Uterus (tissue), 2 donors: ENCODE measurements at regions not wholly inside any gene's neighbourhood (a gene's known extent, or its start where the extent isn't known, plus 50 kb on each side); places are given as distances from the start of the nearest gene placed in this dataset.

ENCODE experiments used
- POLR2A ChIP-seq, 2 donors: fragments of 450-650 bp; IDR thresholded peaks; one replicate each; pipeline ENCODE4 v1.6.1; 2016; ENCODE audit warnings: antibody characterized with exemption in 2 of 2, mild to moderate bottlenecking in 1 of 2, moderate library complexity in 1 of 2
- TF ChIP-seq, protein P1 (sequence below), 4 experiments: fragments of 200-600 bp in 2 of 4; fragments of 450-650 bp in 2 of 4; sonication (generic) in 2 of 4; IDR thresholded peaks; one replicate each; pipeline ENCODE4 v1.5.1; 2016 to 2019; ENCODE audit warnings: antibody characterized with exemption in 4 of 4, mild to moderate bottlenecking in 2 of 4, moderate library complexity in 1 of 4

DNA sequence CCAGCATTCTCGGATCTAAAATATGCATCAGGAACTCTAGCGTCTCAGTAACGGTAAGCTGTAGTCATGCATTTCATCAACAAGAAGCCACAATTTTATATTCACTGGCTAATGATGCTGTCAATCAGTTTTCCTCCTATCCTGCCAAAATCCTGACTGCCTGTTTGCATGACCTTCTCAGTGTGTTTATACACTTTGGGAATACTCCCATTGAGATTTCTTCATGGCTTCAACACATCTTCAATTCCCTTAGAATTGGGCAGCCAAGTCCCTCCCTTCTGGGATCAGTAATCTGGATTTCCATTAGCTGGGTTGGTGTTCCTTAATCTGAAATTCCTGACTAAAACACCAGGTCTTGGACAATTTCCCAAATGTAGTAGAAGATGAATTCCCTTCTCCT, 348.9 kb upstream of the DYNLRB2 start:
- TF ChIP-seq POLR2A (IDR thresholded peaks at IDR 0.05): no peak
- TF ChIP-seq, protein P1, sequence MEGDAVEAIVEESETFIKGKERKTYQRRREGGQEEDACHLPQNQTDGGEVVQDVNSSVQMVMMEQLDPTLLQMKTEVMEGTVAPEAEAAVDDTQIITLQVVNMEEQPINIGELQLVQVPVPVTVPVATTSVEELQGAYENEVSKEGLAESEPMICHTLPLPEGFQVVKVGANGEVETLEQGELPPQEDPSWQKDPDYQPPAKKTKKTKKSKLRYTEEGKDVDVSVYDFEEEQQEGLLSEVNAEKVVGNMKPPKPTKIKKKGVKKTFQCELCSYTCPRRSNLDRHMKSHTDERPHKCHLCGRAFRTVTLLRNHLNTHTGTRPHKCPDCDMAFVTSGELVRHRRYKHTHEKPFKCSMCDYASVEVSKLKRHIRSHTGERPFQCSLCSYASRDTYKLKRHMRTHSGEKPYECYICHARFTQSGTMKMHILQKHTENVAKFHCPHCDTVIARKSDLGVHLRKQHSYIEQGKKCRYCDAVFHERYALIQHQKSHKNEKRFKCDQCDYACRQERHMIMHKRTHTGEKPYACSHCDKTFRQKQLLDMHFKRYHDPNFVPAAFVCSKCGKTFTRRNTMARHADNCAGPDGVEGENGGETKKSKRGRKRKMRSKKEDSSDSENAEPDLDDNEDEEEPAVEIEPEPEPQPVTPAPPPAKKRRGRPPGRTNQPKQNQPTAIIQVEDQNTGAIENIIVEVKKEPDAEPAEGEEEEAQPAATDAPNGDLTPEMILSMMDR (IDR thresholded peaks at IDR 0.05): no peak
